Upper lobe of left lung (tissue), 6 donors: ENCODE measurements at regions not wholly inside any gene's neighbourhood (a gene's known extent, or its start where the extent isn't known, plus 50 kb on each side); places are given as distances from the start of the nearest gene placed in this dataset.

ENCODE experiments used
- ATAC-seq, 2 donors: fragments of 200-7000 bp; cut with Tn5 transposase; one replicate each; pipeline ENCODE4 v1.9.1; 2022; ENCODE audit warnings: mild to moderate bottlenecking in 2 of 2, moderate library complexity in 2 of 2; ENCODE audit not compliant: low FRiP score in 2 of 2
- DNase-seq, 2 donors: peaks; one replicate each; pipeline ENCODE4 v3.0.0-alpha.2; 2019 to 2020
- H3K27ac ChIP-seq, 4 donors: fragments of 200-600 bp; sonication (generic); one replicate each; pipeline ENCODE4 v1.5.1; 2016 to 2019
- H3K27me3 ChIP-seq, 4 donors: fragments of 200-600 bp; sonication (generic); one replicate each; pipeline ENCODE4 v1.5.1; 2017 to 2019
- H3K36me3 ChIP-seq, 4 donors: fragments of 200-600 bp; sonication (generic); one replicate each; pipeline ENCODE4 v1.5.1; 2016 to 2019
- H3K4me1 ChIP-seq, 4 donors: fragments of 200-600 bp; sonication (generic); one replicate each; pipeline ENCODE4 v1.5.1; 2018 to 2019
- H3K4me3 ChIP-seq, 4 donors: fragments of 200-600 bp; sonication (generic); one replicate each; pipeline ENCODE4 v1.5.1; 2017 to 2019; ENCODE audit warnings: mild to moderate bottlenecking in 2 of 4, moderate library complexity in 1 of 4
- H3K9me3 ChIP-seq, 4 donors: fragments of 200-600 bp; sonication (generic); one replicate each; pipeline ENCODE4 v1.5.1; 2018 to 2019
- EP300 ChIP-seq, 4 donors: sonication (generic); formaldehyde crosslinking; IDR thresholded peaks; one replicate each; pipeline ENCODE4 v1.5.1; 2017; ENCODE audit warnings: antibody characterized with exemption in 4 of 4, control low read depth in 2 of 4
- POLR2A ChIP-seq, 4 donors: fragments of 450-650 bp; IDR thresholded peaks; one replicate each; pipeline ENCODE4 v1.5.1; 2016 to 2017; ENCODE audit warnings: antibody characterized with exemption in 4 of 4, mild to moderate bottlenecking in 2 of 4
- POLR2AphosphoS5 ChIP-seq, 2 donors: sonication (generic); formaldehyde crosslinking; IDR thresholded peaks; one replicate each; pipeline ENCODE4 v1.5.1; 2017; ENCODE audit warnings: antibody characterized with exemption in 2 of 2
- WGBS, 2 donors: methylation state at CpG; one replicate each; pipeline ENCODE4 v1.1.5; 2017 to 2018; 5-methylcytosine and 5-hydroxymethylcytosine counted together
- TF ChIP-seq, protein P1 (sequence below), 6 experiments: fragments of 450-650 bp in 4 of 6; fragments of 200-600 bp in 2 of 6; sonication (generic) in 2 of 6; IDR thresholded peaks; one replicate each; pipeline ENCODE4 v1.5.1; 2016 to 2019; ENCODE audit warnings: antibody characterized with exemption in 6 of 6
- donor health status: DM: no; HTN: no; CAD: no; lungs with moderate emphysema.
- donor health status: DM: no; HTN: yes; CAD: no; lungs with severe emphysema.

DNA sequence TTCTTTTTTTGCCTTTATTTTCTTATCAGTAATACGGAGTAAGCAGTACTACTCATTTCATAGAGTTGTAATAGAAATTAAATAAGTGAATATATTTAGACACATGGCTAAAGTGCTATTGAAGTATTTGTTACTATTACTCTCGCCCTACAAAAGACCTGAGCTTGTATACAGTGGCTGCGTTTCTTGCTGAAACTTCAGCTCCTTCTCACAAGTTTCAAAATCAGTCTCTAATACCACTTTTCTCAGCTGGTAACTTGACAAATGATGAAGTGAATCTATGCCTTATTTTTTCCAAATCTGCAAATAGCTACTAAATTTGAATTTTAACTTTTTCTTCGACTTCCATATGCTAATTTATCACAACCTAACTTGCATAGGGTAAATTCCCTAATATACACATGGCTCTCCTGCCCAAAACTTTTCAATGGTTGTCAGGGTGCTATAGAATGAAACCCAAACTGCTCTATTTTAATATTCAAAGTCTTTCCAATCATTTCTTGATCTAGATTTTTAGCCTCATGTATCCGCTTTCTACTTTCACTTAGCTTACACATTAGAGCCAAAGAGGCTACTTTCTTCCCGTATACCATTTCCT lies 347.8 kb upstream of the GULP1 start:
- H3K9me3 ChIP-seq, result no peaks in the 10 kb centered on the region

GRCh38 chr2:187949859-187950258 lies 341.8 kb upstream of the GULP1 start:
- Histone ChIP-seq H3K9me3 (peaks cover 0 to 9% (median 3%) of the 10 kb centered on the region in 4 donors), H3K36me3 (no peaks in the 10 kb centered on the region), H3K4me1 (no peaks in the 10 kb centered on the region), H3K27ac (no peak overlapping the region), H3K4me3 (no peak overlapping the region), H3K27me3 (no peaks in the 10 kb centered on the region)
- DNase-seq (no peak), ATAC-seq (no peak)
- TF ChIP-seq EP300 (IDR thresholded peaks at IDR 0.05) (no peak), POLR2A (IDR thresholded peaks at IDR 0.05) (no peak)
- WGBS, 2 donors, result 90 to 97% methylated on average over 3 of the region's 3 CpGs

More for the DNA sequence above, 347.8 kb upstream of the GULP1 start:
- ATAC-seq (no peak), DNase-seq (no peak)
- no peak overlapping the region for H3K27ac ChIP-seq
- 88 to 92% methylated on average over 6 of the region's 6 CpGs for WGBS, 2 donors
- no peaks in the 10 kb centered on the region for H3K4me1 ChIP-seq
- TF ChIP-seq POLR2A (IDR thresholded peaks at IDR 0.05) (no peak), EP300 (IDR thresholded peaks at IDR 0.05) (no peak), POLR2AphosphoS5 (IDR thresholded peaks at IDR 0.05) (no peak)
- TF ChIP-seq, protein P1, sequence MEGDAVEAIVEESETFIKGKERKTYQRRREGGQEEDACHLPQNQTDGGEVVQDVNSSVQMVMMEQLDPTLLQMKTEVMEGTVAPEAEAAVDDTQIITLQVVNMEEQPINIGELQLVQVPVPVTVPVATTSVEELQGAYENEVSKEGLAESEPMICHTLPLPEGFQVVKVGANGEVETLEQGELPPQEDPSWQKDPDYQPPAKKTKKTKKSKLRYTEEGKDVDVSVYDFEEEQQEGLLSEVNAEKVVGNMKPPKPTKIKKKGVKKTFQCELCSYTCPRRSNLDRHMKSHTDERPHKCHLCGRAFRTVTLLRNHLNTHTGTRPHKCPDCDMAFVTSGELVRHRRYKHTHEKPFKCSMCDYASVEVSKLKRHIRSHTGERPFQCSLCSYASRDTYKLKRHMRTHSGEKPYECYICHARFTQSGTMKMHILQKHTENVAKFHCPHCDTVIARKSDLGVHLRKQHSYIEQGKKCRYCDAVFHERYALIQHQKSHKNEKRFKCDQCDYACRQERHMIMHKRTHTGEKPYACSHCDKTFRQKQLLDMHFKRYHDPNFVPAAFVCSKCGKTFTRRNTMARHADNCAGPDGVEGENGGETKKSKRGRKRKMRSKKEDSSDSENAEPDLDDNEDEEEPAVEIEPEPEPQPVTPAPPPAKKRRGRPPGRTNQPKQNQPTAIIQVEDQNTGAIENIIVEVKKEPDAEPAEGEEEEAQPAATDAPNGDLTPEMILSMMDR (IDR thresholded peaks at IDR 0.05), result no peak
- no peak overlapping the region for H3K4me3 ChIP-seq
- H3K27me3 ChIP-seq, result no peaks in the 10 kb centered on the region
- no peaks in the 10 kb centered on the region for H3K36me3 ChIP-seq

DNA sequence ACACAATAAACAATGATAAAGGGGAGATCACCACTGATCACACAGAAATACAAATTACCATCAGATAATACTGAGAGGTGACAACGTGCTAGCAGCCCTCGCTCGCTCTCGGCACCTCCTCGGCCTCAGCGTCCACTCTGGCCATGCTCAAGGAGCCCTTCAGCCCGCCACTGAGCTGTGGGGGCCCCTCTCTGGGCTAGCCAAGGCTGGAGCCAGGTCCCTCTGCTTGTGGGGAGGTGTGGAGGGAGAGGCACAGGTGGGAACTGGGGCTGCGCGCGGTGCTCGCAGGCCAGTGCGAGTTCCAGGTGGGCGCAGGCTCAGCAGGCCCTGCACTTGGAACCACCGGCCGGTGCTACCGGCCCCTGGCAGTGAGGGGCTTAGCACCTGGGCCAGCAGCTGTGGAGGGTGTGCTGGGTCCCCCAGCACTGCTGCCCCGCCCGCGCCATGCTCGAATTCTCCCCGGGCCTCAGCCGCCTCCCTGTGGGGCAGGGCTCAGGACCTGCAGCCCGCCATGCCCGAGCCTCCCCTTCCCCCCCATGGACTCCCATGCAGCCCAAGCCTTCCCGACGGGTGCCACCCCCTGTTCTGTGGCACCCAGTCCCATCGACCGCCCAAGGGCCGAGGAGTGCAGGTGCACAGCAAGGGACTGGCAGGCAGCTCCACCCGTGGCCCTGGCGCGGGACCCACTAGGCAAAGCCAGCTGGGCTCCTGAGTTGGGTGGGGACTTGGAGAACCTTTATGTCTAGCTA lies 340.0 kb upstream of the GULP1 start:
- no peaks in the 10 kb centered on the region for H3K27me3 ChIP-seq
- no peaks in the 10 kb centered on the region for H3K4me1 ChIP-seq
- H3K36me3 ChIP-seq, result no peaks in the 10 kb centered on the region
- ATAC-seq (no peak), DNase-seq (peak in 1 of 2 donors; percentile 61)
- H3K9me3 ChIP-seq, result peaks cover 0 to 9% (median 3%) of the 10 kb centered on the region in 4 donors
- H3K4me3 ChIP-seq, result no peak overlapping the region
- 90 to 93% methylated on average over 10 to 24 of the region's 32 CpGs for WGBS, 2 donors
- no peak overlapping the region for H3K27ac ChIP-seq
- TF ChIP-seq POLR2A (IDR thresholded peaks at IDR 0.05) (no peak), POLR2AphosphoS5 (IDR thresholded peaks at IDR 0.05) (no peak), EP300 (IDR thresholded peaks at IDR 0.05) (no peak)
- TF ChIP-seq, protein P1 (IDR thresholded peaks at IDR 0.05), result no peak

DNA sequence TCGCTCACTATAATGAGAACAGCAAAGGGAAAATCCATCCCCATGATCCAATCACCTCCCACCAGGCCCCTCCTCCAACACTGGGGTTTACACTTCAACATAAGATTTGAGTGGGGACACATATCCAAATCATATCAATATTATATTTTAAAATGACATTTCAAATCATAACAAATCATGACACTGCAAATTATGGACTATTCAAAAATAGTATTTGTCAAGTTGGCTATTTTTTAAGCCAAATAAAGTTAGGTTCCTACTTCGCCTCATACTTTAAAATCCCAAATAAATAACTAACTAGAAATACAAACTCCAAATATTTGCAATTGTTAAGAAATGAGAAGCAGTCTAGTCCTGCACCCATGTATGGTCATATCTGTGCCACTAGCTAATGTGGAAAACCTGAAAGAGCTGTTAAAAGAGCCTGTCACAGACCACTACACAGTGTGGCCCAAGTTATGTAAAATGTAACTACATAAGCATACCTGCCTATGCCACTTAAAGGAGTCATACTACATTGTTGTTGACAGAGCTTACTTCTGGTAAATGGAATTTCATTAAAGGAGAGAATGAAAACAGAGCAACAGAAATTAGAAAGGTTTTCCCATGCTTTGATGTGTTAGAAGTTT lies 334.7 kb upstream of the GULP1 start:
- no peak for DNase-seq
- Histone ChIP-seq H3K36me3 (no peaks in the 10 kb centered on the region), H3K4me1 (no peaks in the 10 kb centered on the region), H3K27ac (no peak overlapping the region), H3K4me3 (no peak overlapping the region), H3K27me3 (no peaks in the 10 kb centered on the region), H3K9me3 (peaks cover 0 to 2% (median under 1%) of the 10 kb centered on the region in 4 donors)
- ATAC-seq, result no peak
- no peak for TF ChIP-seq POLR2AphosphoS5 (IDR thresholded peaks at IDR 0.05)
- 67 to 76% methylated on average over 2 of the region's 2 CpGs for WGBS, 2 donors

DNA sequence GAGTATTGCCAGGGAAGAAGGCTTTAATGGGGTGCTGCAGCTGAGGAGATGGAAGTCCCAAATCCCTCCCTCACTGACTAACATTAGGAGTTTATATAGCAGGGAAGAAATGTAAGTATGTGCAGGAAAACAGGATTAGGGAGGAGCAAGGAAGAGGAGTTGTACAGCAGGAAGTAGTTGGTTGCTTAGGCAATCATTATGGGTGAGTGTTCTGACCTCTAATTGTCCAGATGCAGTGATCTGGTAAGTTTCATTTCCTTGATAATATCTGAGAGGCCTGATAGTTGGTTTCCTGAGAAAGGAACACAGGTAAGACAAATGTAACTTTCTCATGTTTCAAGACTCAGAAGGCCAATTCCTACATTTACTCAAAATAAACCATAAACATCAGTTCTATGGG lies 331.9 kb upstream of the GULP1 start:
- no peak for DNase-seq
- no peaks in the 10 kb centered on the region for H3K4me1 ChIP-seq
- H3K27ac ChIP-seq, result no peak overlapping the region
- TF ChIP-seq POLR2AphosphoS5 (IDR thresholded peaks at IDR 0.05) (no peak), POLR2A (IDR thresholded peaks at IDR 0.05) (no peak), EP300 (IDR thresholded peaks at IDR 0.05) (no peak)
- TF ChIP-seq, protein P1 (IDR thresholded peaks at IDR 0.05), result no peak
- ATAC-seq, result no peak
- H3K27me3 ChIP-seq, result no peaks in the 10 kb centered on the region
- H3K9me3 ChIP-seq, result no peaks in the 10 kb centered on the region
- H3K36me3 ChIP-seq, result no peaks in the 10 kb centered on the region
- H3K4me3 ChIP-seq, result no peak overlapping the region
